NCI-H1048 (cell line): ENCODE measurements at regions not wholly inside any gene's neighbourhood (a gene's known extent, or its start where the extent isn't known, plus 50 kb on each side); places are given as distances from the start of the nearest gene placed in this dataset.
"Not testable (repeated sequence)": the region's sequence is repeated elsewhere in the genome, so short reads cannot be mapped to it uniquely, and the experiment has no call there.

Source experiments
- DNase-seq: peaks from one replicate; lab custom pipeline; 2025; lab: John Stamatoyannopoulos, UW

DNA sequence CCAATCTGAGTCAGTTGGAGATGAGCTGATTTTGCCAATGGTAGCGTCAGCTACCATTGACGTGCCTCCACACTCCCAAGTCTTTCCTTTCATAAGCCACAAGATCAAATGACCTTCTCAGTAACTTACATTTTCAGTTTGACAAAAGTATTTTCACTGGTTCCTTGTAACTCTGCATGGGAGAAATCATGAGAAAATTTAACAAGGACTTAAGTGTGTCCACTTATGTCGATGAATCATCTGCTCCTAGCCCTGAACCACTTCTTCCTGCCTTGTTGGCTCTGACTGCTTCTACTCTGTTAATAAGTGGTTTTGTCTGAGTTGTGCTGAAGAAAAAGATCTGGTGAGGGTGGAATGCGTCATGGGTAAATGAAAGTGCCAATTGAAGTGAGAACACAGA lies 101.2 kb downstream of the NFKBIZ start:
- no peak for DNase-seq

DNA sequence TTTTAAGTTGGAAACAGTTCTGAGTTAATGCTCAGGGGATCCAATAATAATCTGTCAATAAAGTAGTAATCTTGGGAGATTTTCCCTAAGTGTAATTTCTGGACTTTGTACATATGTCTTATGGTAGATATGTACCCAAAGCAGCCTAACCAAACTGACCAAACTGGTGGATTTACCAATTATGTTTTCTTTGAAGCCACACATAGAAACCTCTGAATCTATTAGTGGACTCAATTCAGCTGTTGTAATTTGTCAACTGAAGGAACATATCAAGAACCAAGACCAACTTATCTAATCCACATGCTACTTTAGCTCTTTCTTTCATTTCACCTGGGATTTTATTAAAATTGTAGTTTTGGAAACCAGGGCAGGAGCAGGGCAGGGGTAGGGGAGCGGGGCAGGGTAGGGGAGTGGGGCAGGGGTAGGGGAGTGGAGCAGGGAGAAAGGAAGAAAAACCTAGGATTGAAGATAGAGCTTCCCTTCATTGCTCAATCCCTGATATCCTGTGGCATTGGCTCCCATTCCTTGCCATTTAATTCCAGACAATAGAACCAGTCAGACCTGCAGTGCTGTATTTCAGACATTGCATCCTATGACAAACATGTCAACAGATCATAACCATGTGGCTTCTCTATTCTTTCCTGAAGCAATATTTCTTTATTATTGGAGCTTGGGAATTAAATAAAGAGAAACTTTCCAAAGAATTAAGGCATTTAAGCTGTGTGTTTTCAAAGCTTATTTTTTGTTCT lies 101.8 kb downstream of the NFKBIZ start:
- no peak for DNase-seq

DNA sequence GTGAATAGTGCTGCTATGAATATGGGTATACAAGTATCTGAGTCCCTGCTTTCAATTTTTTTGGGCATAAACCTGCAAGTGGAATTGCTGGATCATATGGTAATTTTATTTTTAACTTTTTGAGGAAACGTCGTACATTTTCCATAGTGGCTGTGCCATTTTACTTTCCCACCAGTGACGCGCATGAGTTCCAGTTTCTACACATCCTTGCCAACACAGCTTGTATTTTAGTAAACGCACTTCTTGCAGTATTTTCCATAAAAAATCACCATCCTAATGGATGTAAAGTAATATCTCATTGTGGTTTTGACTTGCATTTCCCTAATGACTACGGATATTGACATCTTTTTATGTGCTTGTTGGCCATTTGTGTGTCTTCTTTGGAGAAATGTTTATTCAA lies 105.0 kb downstream of the NFKBIZ start:
- no peak for DNase-seq

DNA sequence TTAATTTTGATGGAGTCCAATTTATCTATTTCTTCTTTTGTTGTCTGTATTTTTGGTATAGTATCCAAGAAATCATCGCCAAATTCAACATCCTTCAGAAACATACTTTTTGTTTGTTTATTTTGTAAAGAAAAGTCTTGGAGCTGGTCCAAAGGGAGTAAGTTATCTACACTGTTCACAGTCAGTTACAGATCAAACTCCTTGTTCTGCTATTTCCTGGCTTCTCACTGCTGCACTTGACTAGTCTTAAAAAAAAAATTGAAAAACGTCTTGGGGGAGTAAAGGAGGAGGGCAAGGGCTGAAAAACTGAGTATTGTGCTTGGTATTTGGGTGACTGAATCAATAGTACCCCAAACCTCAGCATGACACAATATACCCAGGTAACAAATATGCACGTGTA lies 105.6 kb downstream of the NFKBIZ start:
- DNase-seq = no peak

DNA sequence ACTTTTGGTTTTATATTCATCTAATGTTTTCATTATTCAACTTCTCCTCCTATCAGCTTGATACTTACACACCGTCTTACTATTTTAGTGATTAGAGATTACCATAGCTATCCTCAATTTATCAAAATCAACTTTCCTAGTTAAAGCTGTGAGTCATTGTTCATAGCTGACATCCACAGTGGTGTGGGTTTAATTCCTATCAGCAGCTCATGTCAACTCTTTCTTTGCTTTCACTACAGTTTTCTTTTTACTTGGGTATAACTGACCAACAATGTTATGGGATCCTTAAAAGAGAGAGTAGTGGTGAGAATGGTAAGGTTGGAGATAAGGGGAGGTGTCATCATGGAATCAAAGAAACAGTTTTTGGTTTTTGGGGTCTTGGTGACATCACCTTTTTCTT lies 112.7 kb downstream of the NFKBIZ start:
- no peak for DNase-seq

DNA sequence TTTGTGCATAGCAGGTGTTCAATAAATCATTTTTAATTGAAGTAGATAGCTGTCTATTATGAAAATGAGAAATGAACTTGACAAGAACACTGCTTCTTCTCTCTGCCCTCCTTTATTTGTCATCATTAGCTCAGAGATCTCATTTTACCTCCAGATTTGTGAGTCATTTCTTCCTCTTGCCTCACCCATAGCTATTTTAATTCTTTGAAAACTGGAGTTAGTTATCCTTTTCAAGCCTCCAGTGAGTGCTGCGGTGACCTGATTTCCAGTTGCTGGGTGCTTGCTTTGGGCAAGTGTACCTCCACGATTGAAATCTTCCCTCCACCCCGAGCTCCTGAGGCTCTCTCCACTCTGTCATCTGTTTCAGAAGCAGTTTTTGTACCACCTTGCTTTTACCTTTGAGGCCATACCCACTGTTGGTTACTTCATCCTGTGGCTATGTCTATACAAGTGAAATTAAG lies 114.6 kb downstream of the NFKBIZ start:
- no peak for DNase-seq

DNA sequence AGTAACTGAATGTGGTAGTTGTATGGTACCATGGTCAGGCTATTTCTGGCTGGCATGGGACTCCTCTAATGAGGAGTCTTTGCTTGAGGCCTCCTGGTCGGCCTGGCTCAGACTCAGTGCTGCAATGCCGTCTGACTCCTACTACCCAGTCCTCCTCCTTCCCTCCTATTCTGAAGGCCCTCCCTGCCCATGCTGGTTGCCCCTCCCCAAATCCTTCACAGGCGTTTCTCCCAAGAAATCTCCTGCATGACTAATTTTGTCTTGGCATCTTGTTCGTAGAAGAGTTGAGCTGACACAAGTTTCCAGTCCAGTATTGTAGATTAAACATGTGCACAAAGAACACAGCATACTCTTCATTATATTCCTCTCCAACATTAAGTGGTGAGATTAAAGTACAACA lies 115.5 kb downstream of the NFKBIZ start:
- no peak for DNase-seq

DNA sequence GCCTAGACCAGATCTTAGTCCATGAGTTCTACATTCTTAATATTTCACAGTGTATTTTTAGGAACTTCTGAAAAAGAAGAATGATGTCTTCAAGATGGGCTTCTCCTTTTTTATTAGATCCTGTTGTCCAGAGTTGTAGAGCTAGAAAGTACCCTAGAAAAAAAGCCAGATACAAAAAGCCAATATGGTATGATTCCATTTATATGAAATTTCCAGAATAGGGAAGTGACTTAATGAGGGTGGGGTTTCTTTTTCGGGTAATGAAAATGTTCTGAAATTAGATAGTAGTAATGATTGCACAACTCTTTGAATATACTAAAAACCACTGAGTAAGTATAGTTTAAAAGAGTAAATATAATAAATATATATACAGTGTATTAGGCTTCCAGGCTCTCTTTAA lies 116.9 kb downstream of the NFKBIZ start:
- DNase-seq = no peak

DNA sequence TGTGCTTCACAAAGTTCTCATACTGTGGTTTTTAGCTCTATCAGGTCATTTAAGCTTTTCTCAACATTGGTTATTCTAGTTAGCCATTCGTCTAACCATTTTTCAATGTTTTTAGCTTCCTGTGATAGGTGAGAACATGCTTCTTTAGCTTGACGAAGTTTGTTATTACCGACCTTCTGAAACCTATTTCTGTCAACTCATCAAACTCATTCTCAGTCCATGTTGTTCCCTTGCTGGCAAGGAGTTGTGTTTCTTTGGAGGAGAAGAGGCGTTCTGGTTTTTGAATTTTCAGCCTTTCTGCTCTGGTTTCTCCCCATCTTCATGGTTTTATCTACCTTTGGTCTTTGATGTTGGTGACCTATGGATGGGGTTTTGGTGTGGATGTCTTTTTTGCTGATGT lies 120.9 kb downstream of the NFKBIZ start:
- no peak for DNase-seq

DNA sequence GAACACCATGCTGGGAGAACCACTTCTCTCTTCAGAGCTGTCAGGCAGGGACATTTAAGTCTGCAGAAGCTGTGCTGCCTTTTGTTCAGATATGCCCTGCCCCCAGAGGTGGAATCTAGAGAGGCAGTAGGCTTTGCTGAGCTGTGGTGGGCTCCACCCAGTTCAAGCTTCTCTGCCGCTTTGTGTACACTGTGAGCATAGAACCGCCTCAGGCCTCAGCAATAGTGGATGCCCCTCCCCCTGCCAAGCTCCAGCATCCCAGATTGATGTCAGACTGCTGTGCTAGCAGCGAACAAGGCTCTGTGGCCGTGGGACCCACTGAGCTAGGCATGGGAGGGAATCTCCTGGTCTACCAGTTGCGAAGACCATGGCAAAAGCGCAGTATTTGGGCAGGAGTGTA lies 121.6 kb downstream of the NFKBIZ start:
- DNase-seq = no peak

DNA sequence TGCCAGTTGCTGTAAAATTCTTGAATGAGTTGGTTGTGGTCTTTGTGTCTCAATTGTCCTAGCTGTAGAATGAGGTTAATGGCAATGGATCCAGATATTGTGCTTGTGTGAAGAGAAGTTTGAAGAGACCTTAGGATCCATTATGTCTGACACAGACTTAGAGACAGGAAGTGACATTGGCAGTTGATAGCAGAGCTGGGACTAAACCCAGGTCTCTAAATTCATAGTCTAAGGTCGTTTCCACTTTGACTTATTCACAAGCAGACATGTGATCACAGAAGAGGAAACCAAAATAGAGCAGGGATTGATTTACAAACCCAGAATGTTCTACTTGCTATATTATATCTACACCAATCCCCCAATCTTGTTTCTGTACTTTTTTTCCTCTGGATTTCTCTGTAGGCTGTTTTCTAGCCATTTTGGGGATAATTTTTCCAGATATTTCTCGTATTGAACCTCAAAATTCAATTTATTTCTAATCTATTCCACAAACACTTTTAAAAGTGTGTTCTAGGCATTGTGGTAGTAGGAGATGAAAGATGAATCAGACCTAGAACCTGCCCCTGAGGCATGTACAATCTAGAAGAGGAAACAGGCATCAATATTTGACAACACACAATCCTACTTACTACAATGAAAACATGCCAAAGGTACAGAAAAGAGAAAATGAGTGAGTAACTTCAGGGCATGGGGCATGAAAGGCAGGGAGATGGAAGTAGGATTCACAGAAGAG lies 123.3 kb downstream of the NFKBIZ start:
- no peak for DNase-seq

DNA sequence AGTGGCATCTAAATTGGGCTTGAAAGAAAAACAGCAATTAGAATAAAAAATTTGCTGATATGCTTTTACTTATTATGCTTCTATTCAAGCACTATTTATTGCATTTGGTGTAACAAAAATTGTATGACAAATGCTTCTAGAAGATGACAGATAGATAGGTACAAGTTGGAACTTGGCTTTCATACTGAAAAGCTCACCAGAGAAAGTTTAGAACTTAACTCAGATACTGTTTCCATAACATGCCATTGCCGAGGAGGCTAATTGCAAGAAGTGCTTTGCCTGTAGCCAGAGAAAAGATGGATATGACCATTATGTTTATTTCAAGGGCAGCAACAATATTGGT lies 123.8 kb downstream of the NFKBIZ start:
- DNase-seq = no peak

DNA sequence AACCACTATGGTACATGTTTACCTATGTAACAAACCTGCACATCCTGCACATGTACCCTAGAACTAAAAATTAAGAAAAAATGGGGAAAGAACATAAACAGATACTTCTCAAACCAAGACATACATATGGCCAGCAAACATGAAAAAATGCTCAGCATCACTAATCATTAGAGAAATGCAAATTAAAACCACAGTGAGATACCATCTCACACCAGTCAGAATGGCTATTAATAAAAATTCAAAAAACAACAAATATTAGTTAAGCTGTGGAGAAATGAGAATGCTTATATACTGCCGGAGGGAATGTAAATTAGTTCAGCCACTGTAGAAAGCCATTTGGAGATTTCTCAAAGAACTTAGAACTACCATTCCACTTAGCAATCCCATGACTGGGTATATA lies 126.1 kb downstream of the NFKBIZ start:
- DNase-seq = not testable (repeated sequence)

DNA sequence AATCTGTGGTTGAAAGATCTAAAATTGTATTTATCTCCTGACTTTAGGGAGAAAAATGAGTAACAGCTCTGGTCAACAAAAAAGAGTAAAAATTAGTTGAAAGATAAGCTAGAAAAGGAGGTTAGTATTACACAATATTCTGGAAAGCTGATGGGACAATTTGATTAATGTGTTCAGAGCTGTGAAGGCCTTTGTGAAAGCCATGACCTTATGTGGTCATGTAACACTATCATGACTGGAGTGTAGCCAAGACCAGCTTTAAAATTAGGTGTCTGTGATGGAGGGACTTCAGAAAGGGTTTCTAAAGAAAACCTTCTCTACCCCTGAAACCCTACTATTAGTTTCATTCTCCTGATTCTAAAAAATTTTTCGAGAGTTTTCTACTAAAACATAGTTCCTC lies 127.2 kb downstream of the NFKBIZ start:
- no peak for DNase-seq

DNA sequence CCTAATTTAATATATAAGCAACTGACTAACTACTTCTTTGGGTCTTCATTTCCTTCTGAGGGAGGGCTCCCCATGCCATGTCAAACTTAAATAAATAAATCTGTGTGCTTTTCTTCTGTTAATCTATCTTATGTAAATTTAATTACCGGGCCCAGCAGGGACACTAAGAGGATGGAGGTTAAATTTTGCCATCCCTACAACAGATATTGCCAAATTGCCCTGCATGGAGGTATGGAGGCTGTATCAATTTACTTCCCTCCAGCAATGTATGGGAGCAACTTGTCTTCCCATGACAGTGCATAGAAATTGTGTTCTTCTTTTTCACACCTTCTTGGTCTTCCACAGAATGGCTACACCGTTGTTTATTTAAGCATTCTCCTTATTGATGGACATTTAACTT lies 129.0 kb downstream of the NFKBIZ start:
- DNase-seq = no peak

DNA sequence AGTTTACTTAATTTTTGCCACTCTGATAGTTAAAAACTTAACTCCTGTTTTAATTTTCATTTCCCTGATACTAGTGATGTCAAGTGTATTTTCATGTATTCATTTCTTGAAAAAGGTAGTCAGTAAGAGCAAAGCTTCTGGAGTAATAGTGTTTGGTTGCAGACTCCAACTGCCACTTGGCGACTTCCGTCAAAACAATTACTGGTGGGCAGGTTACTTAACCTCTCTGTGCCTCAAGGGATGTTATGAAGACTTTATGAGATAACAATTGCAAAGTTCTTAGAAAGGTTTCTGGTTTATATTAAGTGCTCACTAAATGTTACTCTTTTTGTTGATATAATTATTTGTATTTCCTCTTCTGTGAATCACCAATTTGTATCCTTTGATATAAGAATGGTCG lies 129.7 kb downstream of the NFKBIZ start:
- no peak for DNase-seq

DNA sequence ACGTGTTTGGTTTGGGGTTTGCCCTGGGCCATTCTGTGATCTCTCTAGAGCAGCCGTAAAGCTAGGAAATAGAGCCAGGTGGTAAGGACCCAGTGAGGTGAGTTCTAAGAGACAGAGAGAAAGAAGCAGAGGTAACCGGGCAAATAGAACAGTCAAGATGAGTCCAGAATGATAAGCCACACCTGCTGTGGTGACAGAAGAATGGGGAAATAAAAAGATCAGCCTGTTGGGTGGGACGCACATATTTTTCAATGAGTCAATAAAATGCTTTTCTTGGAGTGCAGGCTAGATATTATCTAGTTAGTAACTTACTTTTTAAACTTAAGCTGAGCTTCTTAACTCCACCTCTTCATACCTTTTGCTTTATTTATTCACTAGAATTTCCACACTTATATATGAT lies 135.0 kb downstream of the NFKBIZ start:
- no peak for DNase-seq

DNA sequence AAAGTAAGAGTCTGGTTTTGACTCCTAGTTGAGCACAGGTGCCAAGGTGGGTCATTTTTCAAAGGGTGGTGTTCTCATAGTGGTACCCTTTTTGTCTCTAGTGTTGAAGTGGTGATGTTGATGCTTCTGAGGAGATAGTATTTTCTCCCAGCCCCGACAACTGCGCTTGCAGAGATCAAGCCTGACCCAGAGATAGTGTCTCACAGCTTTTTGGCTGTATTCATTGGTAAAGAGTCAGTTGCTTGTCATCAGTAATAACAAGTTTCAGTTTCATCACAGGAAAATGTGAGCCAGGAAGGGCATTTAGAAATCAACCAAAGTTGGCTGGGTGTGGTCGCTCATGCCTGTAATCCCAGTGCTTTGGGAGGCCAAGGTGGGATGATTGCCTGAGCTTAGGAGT lies 139.3 kb downstream of the NFKBIZ start:
- no peak for DNase-seq

DNA sequence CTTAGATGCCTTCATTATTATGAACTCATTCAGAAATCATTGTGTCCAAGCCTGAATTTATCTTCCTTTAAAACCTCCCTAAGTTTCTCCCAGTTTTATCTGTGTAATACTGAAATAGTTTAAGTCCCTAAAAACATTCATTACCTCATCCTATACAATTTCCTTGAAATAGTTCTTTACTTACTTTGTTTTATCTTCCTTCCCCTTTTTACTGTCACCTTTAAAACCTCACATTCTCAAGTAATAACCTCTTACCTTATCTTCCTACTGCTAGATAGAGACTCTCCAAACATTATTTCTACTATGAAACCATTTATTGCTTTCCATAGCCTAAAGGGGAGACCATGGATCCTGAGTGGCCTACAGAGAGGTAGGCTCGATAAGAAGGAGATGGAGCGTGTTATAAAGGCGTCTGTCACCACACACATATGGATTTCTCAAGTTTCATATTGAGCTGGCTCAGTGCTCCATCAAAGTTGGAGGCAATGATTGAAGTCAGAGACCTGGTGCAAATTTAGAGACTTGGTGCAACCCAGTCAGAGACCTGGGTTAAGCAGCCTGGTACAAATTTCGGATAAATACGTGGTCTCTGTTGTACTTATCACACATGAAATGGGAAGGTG lies 140.4 kb downstream of the NFKBIZ start:
- DNase-seq = no peak

DNA sequence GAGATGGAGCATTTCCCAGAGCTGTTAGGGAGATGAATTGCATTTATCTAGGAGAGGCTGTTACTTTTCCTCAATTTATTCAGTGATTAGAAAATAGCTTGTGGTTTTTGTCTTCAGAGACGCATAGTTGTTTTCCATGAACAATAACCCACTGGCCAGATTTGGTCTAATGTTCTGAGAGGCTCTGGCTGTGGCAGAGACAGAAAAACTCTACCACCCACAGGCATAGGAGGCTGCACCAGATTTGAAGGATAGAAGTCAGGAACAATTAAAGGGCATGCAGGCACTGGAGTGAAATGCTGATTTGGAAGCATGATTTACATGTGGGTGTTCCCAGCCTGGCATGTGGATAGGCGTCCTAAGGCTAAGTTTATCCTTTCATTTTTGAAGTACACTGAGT lies 143.5 kb downstream of the NFKBIZ start:
- DNase-seq = no peak

DNA sequence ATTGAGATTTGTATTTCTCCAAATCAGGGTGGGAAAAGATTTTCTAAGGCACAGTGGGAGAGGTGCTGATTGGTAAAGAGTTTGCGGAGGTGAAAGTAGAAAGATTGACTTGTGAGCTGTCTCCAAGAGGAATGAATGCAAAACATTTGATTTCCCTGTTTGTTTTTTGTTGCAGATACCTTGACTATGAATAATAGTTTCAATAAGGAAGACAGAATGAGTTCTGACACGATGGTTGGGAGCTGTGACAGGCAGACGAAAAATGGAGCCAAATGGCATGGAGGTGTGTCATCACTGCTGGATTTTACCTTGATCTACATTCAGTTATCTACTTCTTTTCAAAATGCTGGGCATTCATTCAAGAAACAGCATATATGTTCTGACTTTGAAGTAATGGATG lies 145.1 kb downstream of the NFKBIZ start:
- DNase-seq = no peak

DNA sequence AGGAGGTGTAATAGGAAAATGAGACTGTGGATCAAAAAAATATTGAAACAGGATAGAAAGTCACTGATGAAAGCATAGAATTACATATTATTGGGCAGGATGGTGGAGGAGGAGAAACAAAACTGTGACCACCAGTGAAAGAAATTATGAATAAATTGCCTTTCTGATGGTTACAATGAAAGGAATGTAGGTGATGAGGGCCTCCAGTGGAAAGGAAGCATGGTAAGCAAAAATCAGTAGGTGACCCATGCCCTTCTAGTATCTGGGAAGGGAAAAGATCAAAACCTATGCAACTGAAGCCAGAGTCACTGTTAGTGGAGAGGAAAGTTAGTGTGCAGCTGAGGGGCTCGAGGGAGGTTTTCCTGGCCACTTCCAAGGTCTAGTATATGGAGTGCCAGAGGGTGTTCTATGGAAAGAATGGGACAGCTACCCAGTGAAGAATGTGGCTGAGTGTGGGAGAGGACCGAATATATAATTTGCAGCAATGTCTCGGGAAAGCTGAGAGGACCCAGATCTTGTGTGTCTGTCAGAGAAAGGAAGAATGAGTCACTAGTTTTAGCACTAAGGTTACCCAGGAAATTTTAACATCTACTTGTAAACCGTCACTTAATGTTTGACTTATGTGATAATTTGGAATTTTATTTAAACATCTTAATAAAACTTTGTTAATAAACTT lies 146.2 kb downstream of the NFKBIZ start:
- DNase-seq = no peak

DNA sequence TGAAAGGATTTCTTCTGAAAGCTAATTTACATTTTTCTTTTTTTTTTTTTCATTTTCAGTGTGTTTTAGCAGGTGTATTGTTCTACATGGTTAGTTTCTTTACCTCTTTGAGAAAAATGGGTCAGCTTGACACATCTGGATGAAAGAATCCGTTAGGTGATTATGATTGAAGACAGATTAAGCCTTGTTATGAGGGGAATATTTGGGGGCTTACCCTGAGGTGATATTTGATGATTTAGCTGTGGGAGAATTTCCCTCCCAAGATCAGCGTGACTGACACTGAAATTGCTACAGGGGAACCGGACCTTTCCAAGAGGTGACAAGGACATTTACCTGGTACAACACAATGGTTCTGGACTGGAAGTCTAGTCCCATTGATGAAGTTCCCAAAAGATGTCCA lies 147.5 kb downstream of the NFKBIZ start:
- no peak for DNase-seq
